ENCODE measurements at regions not wholly inside any gene's neighbourhood (a gene's known extent, or its start where the extent isn't known, plus 50 kb on each side); places are given as distances from the start of the nearest gene placed in this dataset.

GRCh38 chr12:71000748-71001147 lies 80.2 kb upstream of the PTPRR start:
- TF ChIP-seq, protein P1, sequence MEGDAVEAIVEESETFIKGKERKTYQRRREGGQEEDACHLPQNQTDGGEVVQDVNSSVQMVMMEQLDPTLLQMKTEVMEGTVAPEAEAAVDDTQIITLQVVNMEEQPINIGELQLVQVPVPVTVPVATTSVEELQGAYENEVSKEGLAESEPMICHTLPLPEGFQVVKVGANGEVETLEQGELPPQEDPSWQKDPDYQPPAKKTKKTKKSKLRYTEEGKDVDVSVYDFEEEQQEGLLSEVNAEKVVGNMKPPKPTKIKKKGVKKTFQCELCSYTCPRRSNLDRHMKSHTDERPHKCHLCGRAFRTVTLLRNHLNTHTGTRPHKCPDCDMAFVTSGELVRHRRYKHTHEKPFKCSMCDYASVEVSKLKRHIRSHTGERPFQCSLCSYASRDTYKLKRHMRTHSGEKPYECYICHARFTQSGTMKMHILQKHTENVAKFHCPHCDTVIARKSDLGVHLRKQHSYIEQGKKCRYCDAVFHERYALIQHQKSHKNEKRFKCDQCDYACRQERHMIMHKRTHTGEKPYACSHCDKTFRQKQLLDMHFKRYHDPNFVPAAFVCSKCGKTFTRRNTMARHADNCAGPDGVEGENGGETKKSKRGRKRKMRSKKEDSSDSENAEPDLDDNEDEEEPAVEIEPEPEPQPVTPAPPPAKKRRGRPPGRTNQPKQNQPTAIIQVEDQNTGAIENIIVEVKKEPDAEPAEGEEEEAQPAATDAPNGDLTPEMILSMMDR (IDR thresholded peaks at IDR 0.05) = no peak
- no peak for TF ChIP-seq POLR2A (IDR thresholded peaks at IDR 0.05)
